MM.1S (cell line): ENCODE measurements at regions not wholly inside any gene's neighbourhood (a gene's known extent, or its start where the extent isn't known, plus 50 kb on each side); places are given as distances from the start of the nearest gene placed in this dataset.
"Not testable (repeated sequence)": the region's sequence is repeated elsewhere in the genome, so short reads cannot be mapped to it uniquely, and the experiment has no call there.

Source experiments
- DNase-seq: peaks from one replicate; pipeline ENCODE4 v3.0.0-alpha.2; 2015
- H2AFZ ChIP-seq: fragments of 300-600 bp; sonication (generic); 2 replicates; pipeline ENCODE4 v1.6.0; 2016; ENCODE audit warnings: antibody characterized with exemption, low read length
- H3F3A ChIP-seq: fragments of 300-600 bp; sonication (generic); 2 replicates; pipeline ENCODE4 v1.6.1; 2016; ENCODE audit warnings: mild to moderate bottlenecking, antibody characterized with exemption, low read length, moderate library complexity, mixed read lengths; ENCODE audit not compliant: insufficient read depth
- H3K27ac ChIP-seq: fragments of 300-600 bp; sonication (generic); 2 replicates; pipeline ENCODE4 v1.5.1; 2016; ENCODE audit warnings: mild to moderate bottlenecking, low read length
- H3K27me3 ChIP-seq: fragments of 300-600 bp; sonication (generic); replicated peaks from 2 replicates; pipeline ENCODE4 v1.6.0; 2016; ENCODE audit warnings: low read length; ENCODE audit not compliant: insufficient read depth
- H3K36me3 ChIP-seq: fragments of 300-600 bp; sonication (generic); replicated peaks from 2 replicates; pipeline ENCODE4 v1.6.1; 2016; ENCODE audit warnings: mild to moderate bottlenecking, low read length, mixed read lengths; ENCODE audit not compliant: insufficient read depth
- H3K4me1 ChIP-seq: fragments of 300-600 bp; sonication (generic); 2 replicates; pipeline ENCODE4 v1.6.1; 2016; ENCODE audit warnings: low read length, mixed read lengths
- H3K4me2 ChIP-seq: fragments of 300-600 bp; sonication (generic); 2 replicates; pipeline ENCODE4 v1.6.0; 2016; ENCODE audit warnings: low read depth, low read length
- H3K4me3 ChIP-seq: fragments of 300-600 bp; sonication (generic); 2 replicates; pipeline ENCODE4 v1.5.1; 2016; ENCODE audit warnings: low read length, mixed read lengths
- H3K79me2 ChIP-seq: fragments of 300-600 bp; sonication (generic); 2 replicates; pipeline ENCODE4 v1.6.1; 2016; ENCODE audit warnings: mixed run types, low read length, mixed read lengths
- H3K9ac ChIP-seq: fragments of 300-600 bp; sonication (generic); 2 replicates; pipeline ENCODE4 v1.6.1; 2016; ENCODE audit warnings: low read length, mixed read lengths
- H3K9me2 ChIP-seq: fragments of 300-600 bp; sonication (generic); replicated peaks from 2 replicates; pipeline ENCODE4 v1.6.1; 2016; ENCODE audit warnings: mild to moderate bottlenecking, low read length, mixed read lengths; ENCODE audit not compliant: insufficient read depth
- H3K9me3 ChIP-seq: fragments of 300-600 bp; sonication (generic); replicated peaks from 2 replicates; pipeline ENCODE4 v1.6.1; 2016; ENCODE audit warnings: mild to moderate bottlenecking, low read length, mixed read lengths; ENCODE audit not compliant: insufficient read depth
- H4K20me1 ChIP-seq: fragments of 300-600 bp; sonication (generic); 2 replicates; pipeline ENCODE4 v1.6.1; 2016; ENCODE audit warnings: mild to moderate bottlenecking, low read length, moderate library complexity, mixed read lengths; ENCODE audit not compliant: insufficient read depth
- CTCF ChIP-seq: fragments of 300-600 bp; sonication (generic); IDR thresholded peaks from 2 replicates; pipeline ENCODE4 v1.5.1; 2016; ENCODE audit warnings: antibody characterized with exemption, low read length, mixed read lengths
- EZH2 ChIP-seq: fragments of 300-600 bp; sonication (generic); optimal IDR thresholded peaks from 2 replicates; pipeline ENCODE3; 2017; ENCODE audit warnings: low read depth, mild to moderate bottlenecking, antibody characterized with exemption, low read length, mixed read lengths
- EZH2phosphoT487 ChIP-seq: fragments of 300-600 bp; sonication (generic); IDR thresholded peaks from 2 replicates; pipeline ENCODE4 v1.6.1; 2018; ENCODE audit warnings: antibody characterized with exemption, low read length

- Histone ChIP-seq H3K9ac (no peak overlapping the region), H4K20me1 (no peaks in the 10 kb centered on the region), H3K4me1 (no peaks in the 10 kb centered on the region), H3K4me3 (no peak overlapping the region), H3F3A (no peaks in the 10 kb centered on the region), H3K27me3 (peaks cover 93% of the 10 kb centered on the region), H3K4me2 (no peak overlapping the region), H3K27ac (no peak overlapping the region), H2AFZ (no peak overlapping the region), H3K9me3 (no peaks in the 10 kb centered on the region), H3K36me3 (no peaks in the 10 kb centered on the region), H3K9me2 (no peaks in the 10 kb centered on the region), H3K79me2 (no peaks in the 10 kb centered on the region)
- TF ChIP-seq EZH2phosphoT487 (no peak), CTCF (no peak), EZH2 (no peak)
- DNase-seq, result no peak
These were observed 93.0 kb upstream of the COL5A1 start for GRCh38 chr9:134548618-134549017.

GRCh38 chr9:134549336-134549735 is 92.3 kb upstream of the COL5A1 start:
- Histone ChIP-seq H4K20me1 (no peaks in the 10 kb centered on the region), H3K9me3 (no peaks in the 10 kb centered on the region), H3K27me3 (peaks cover 95% of the 10 kb centered on the region), H3K4me3 (no peak overlapping the region), H3K4me2 (no peak overlapping the region), H3K9ac (no peak overlapping the region), H3K27ac (no peak overlapping the region), H3K4me1 (no peaks in the 10 kb centered on the region), H3F3A (no peaks in the 10 kb centered on the region), H2AFZ (no peak overlapping the region), H3K36me3 (no peaks in the 10 kb centered on the region), H3K79me2 (no peaks in the 10 kb centered on the region), H3K9me2 (no peaks in the 10 kb centered on the region)
- no peak for TF ChIP-seq CTCF
- no peak for TF ChIP-seq EZH2
- no peak for TF ChIP-seq EZH2phosphoT487
- no peak for DNase-seq

- H3K4me3 ChIP-seq, H3F3A ChIP-seq, H3K79me2 ChIP-seq, H3K9me3 ChIP-seq, H3K4me2 ChIP-seq, H4K20me1 ChIP-seq, H3K4me1 ChIP-seq, H3K36me3 ChIP-seq, H3K9me2 ChIP-seq, H3K27ac ChIP-seq, H2AFZ ChIP-seq, H3K9ac ChIP-seq, DNase-seq: not testable (repeated sequence)
- H3K27me3 ChIP-seq, result peaks cover 95% of the 10 kb centered on the region
These were observed 91.5 kb upstream of the COL5A1 start for GRCh38 chr9:134550081-134550480.

GRCh38 chr9:134550584-134550983 is 91.0 kb upstream of the COL5A1 start:
- Histone ChIP-seq H3K4me3 (no peak overlapping the region), H3K27me3 (peaks cover 95% of the 10 kb centered on the region), H3K9ac (no peak overlapping the region), H3F3A (no peaks in the 10 kb centered on the region), H3K27ac (no peak overlapping the region), H4K20me1 (no peaks in the 10 kb centered on the region), H3K36me3 (no peaks in the 10 kb centered on the region), H3K9me2 (no peaks in the 10 kb centered on the region), H3K4me2 (no peak overlapping the region), H2AFZ (no peak overlapping the region), H3K79me2 (no peaks in the 10 kb centered on the region), H3K9me3 (no peaks in the 10 kb centered on the region), H3K4me1 (no peaks in the 10 kb centered on the region)
- TF ChIP-seq EZH2 (peak; percentile 57), CTCF (no peak), EZH2phosphoT487 (no peak)
- DNase-seq, result no peak
